ENCODE measurements at regions not wholly inside any gene's neighbourhood (a gene's known extent, or its start where the extent isn't known, plus 50 kb on each side); places are given as distances from the start of the nearest gene placed in this dataset. TPM values are rescaled to one million over a fixed set of nuclear protein-coding genes. Genes with fewer than 3 reads are reported as not detected.

DNA sequence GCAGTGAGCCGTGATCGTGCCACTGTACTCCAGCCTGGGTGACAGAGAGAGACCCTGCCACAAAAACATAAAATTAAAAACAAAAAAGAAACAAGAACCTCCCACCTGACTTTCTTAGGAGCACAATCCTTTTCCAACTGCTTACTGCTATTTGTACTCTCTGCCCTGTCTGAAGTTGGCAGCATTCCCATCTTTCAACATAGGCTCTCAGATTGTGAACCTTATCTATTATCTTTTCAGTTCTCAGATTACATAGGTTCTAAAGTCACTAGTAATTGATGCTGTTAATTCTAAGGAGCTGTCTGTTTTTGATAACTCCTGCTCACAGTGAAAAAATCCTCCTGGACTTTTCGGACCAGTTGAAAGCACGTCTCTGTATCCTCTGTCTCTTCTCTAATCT is 812.2 kb upstream of the CT83 start (continued):
- TF ChIP-seq RBM34 (IDR thresholded peaks at IDR 0.05; ENCODE audit: borderline replicate concordance, insufficient read depth, low read length) (no peak), RCOR1 (IDR thresholded peaks at IDR 0.05; ENCODE audit: borderline replicate concordance in 1 of 2, low read depth in 2 of 2, low read length in 2 of 2) (no peak)
- TF ChIP-seq, protein P1, sequence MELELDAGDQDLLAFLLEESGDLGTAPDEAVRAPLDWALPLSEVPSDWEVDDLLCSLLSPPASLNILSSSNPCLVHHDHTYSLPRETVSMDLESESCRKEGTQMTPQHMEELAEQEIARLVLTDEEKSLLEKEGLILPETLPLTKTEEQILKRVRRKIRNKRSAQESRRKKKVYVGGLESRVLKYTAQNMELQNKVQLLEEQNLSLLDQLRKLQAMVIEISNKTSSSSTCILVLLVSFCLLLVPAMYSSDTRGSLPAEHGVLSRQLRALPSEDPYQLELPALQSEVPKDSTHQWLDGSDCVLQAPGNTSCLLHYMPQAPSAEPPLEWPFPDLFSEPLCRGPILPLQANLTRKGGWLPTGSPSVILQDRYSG (tag; conservative IDR thresholded peaks at IDR 0.05; ENCODE audit: low read depth), result no peak

Small RNA genes lying in the stretch of these regions (small RNA-seq; reads per million reads assigned to genes)
- gene AC005002.2, result not detected
